H9 (cell line): ENCODE measurements at regions not wholly inside any gene's neighbourhood (a gene's known extent, or its start where the extent isn't known, plus 50 kb on each side); places are given as distances from the start of the nearest gene placed in this dataset.
"Not testable (repeated sequence)": the region's sequence is repeated elsewhere in the genome, so short reads cannot be mapped to it uniquely, and the experiment has no call there.

Experiments used
- DNase-seq: peaks from one replicate; pipeline ENCODE4 v3.0.0-alpha.2; 2017
- H2AFZ ChIP-seq: one replicate; pipeline ENCODE4 v1.6.1; 2013; ENCODE audit warnings: mild to moderate bottlenecking, low read length, control low read depth, moderate library complexity
- H2AK5ac ChIP-seq: 2 replicates; pipeline ENCODE4 v1.6.1; 2013; ENCODE audit warnings: low read length, control low read depth, mixed read lengths; ENCODE audit not compliant: insufficient read length
- H2BK120ac ChIP-seq: one replicate; pipeline ENCODE4 v1.6.1; 2013; ENCODE audit warnings: low read depth, mild to moderate bottlenecking, low read length, control low read depth, inconsistent platforms; ENCODE audit not compliant: poor library complexity, severe bottlenecking
- H2BK12ac ChIP-seq: 2 replicates; pipeline ENCODE4 v1.6.1; 2013; ENCODE audit warnings: low read length, control low read depth, mixed read lengths, low read depth; ENCODE audit not compliant: insufficient read length
- H2BK15ac ChIP-seq: 2 replicates; pipeline ENCODE4 v1.6.1; 2013; ENCODE audit warnings: low read depth, low read length, control low read depth
- H2BK20ac ChIP-seq: one replicate; pipeline ENCODE4 v1.6.1; 2013; ENCODE audit warnings: low read depth, mild to moderate bottlenecking, low read length, control low read depth, inconsistent platforms; ENCODE audit not compliant: poor library complexity, severe bottlenecking
- H2BK5ac ChIP-seq: 2 replicates; pipeline ENCODE4 v1.6.1; 2013; ENCODE audit warnings: low read length, control low read depth, mixed read lengths; ENCODE audit not compliant: insufficient read length
- H3K14ac ChIP-seq: 2 replicates; pipeline ENCODE4 v1.6.1; 2013; ENCODE audit warnings: low read length, control low read depth; ENCODE audit not compliant: insufficient read depth
- H3K18ac ChIP-seq: 2 replicates; pipeline ENCODE4 v1.6.1; 2013; ENCODE audit warnings: low read depth, mild to moderate bottlenecking, mixed read lengths, low read length, control low read depth; ENCODE audit not compliant: insufficient read length
- H3K23ac ChIP-seq: 2 replicates; pipeline ENCODE4 v1.6.1; 2013; ENCODE audit warnings: low read length, control low read depth, mixed read lengths, low read depth; ENCODE audit not compliant: insufficient read length
- H3K23me2 ChIP-seq: 2 replicates; pipeline ENCODE4 v1.6.1; 2013; ENCODE audit warnings: low read depth, mild to moderate bottlenecking, mixed read lengths, low read length, control low read depth; ENCODE audit not compliant: insufficient read length, poor library complexity, severe bottlenecking
- H3K27ac ChIP-seq: 2 replicates; pipeline ENCODE4 v1.5.1; 2013; ENCODE audit warnings: low read length, control low read depth, mixed read lengths, low read depth; ENCODE audit not compliant: insufficient read length
- H3K27me3 ChIP-seq: 2 replicates; pipeline ENCODE4 v1.6.1; 2013; ENCODE audit warnings: low read length, control low read depth, inconsistent platforms; ENCODE audit not compliant: insufficient read depth
- H3K4ac ChIP-seq: 2 replicates; pipeline ENCODE4 v1.6.1; 2013; ENCODE audit warnings: low read depth, mild to moderate bottlenecking, control low read depth, inconsistent platforms, low read length, moderate library complexity
- H3K4me1 ChIP-seq: 2 replicates; pipeline ENCODE4 v1.6.1; 2013; ENCODE audit warnings: low read length, control low read depth, inconsistent platforms; ENCODE audit not compliant: insufficient read depth
- H3K4me2 ChIP-seq: 2 replicates; pipeline ENCODE4 v1.6.1; 2013; ENCODE audit warnings: low read length, control low read depth, mixed read lengths; ENCODE audit not compliant: insufficient read length, insufficient read depth
- H3K56ac ChIP-seq: 2 replicates; pipeline ENCODE4 v1.6.1; 2013; ENCODE audit warnings: low read depth, mild to moderate bottlenecking, mixed read lengths, low read length, control low read depth; ENCODE audit not compliant: insufficient read length
- H3K79me1 ChIP-seq: 2 replicates; pipeline ENCODE4 v1.6.1; 2013; ENCODE audit warnings: low read depth, mild to moderate bottlenecking, moderate library complexity, low read length, control low read depth, inconsistent platforms; ENCODE audit not compliant: insufficient read depth, poor library complexity, severe bottlenecking
- H3K79me2 ChIP-seq: 2 replicates; pipeline ENCODE4 v1.6.1; 2013; ENCODE audit warnings: low read length, control low read depth, inconsistent platforms; ENCODE audit not compliant: insufficient read depth
- H3K9ac ChIP-seq: 2 replicates; pipeline ENCODE4 v1.6.1; 2013; ENCODE audit warnings: low read length, control low read depth, mixed read lengths; ENCODE audit not compliant: insufficient read length; ENCODE audit errors: extremely low read depth
- H3K9me3 ChIP-seq: one replicate; pipeline ENCODE4 v1.6.1; 2013; ENCODE audit warnings: low read depth, low read length, inconsistent platforms; ENCODE audit not compliant: control insufficient read depth
- H3T11ph ChIP-seq: one replicate; pipeline ENCODE4 v1.6.1; 2013; ENCODE audit warnings: mild to moderate bottlenecking, low read length, control low read depth, inconsistent platforms
- H4K20me1 ChIP-seq: one replicate; pipeline ENCODE4 v1.6.1; 2013; ENCODE audit not compliant: control insufficient read depth, insufficient read length, insufficient read depth
- H4K5ac ChIP-seq: 2 replicates; pipeline ENCODE4 v1.6.1; 2013; ENCODE audit warnings: low read depth, mild to moderate bottlenecking, mixed read lengths, low read length, control low read depth; ENCODE audit not compliant: insufficient read length
- H4K8ac ChIP-seq: replicated peaks from 2 replicates; pipeline ENCODE4 v1.6.1; 2013; ENCODE audit warnings: low read length, control low read depth, mixed read lengths, low read depth; ENCODE audit not compliant: insufficient read length
- H4K91ac ChIP-seq: 2 replicates; pipeline ENCODE4 v1.6.1; 2013; ENCODE audit warnings: low read depth, mild to moderate bottlenecking, moderate library complexity, mixed read lengths, low read length, control low read depth; ENCODE audit not compliant: insufficient read length
- H3K27ac Mint-ChIP-seq, 3 experiments: 2 replicates in 2 of 3; 3 replicates in 1 of 3; pipeline ENCODE4 v1.8.0; 2020 to 2021; ENCODE audit warnings: mixed read lengths in 3 of 3, mild to moderate bottlenecking in 1 of 3, moderate library complexity in 1 of 3
- H3K27me3 Mint-ChIP-seq: 2 replicates; pipeline ENCODE4 v1.8.0; 2021; ENCODE audit warnings: low read depth, mild to moderate bottlenecking, moderate library complexity, mixed read lengths
- H3K36me3 Mint-ChIP-seq, 3 experiments: 2 replicates in 2 of 3; 3 replicates in 1 of 3; pipeline ENCODE4 v1.8.0; 2020 to 2021; ENCODE audit warnings: low read depth in 3 of 3, mixed read lengths in 3 of 3; ENCODE audit not compliant: insufficient read depth in 1 of 3
- H3K4me1 Mint-ChIP-seq, 2 experiments: 2 replicates each; pipeline ENCODE4 v1.8.0; 2020; ENCODE audit warnings: mixed read lengths in 2 of 2
- H3K4me3 Mint-ChIP-seq, 2 experiments: 2 replicates in 1 of 2; 3 replicates in 1 of 2; pipeline ENCODE4 v1.8.0; 2020 to 2021; ENCODE audit warnings: mild to moderate bottlenecking in 2 of 2, mixed read lengths in 2 of 2, moderate library complexity in 1 of 2
- H3K9me3 Mint-ChIP-seq, 2 experiments: 2 replicates in 1 of 2; 3 replicates in 1 of 2; pipeline ENCODE4 v1.8.0; 2020; ENCODE audit warnings: mild to moderate bottlenecking in 2 of 2, mixed read lengths in 2 of 2, moderate library complexity in 1 of 2
- WGBS: extraction: QIAGEN DNeasy Blood & Tissue Kit; methylation state at CpG from one replicate; pipeline ENCODE4 v1.1.7; 2013; ENCODE audit warnings: missing lambda C conversion rate, low lambda C conversion rate, mixed read lengths; ENCODE audit not compliant: insufficient read length; ENCODE audit errors: extremely low coverage; 5-methylcytosine and 5-hydroxymethylcytosine counted together
- TF ChIP-seq, protein P1 (sequence below): fragments of 200-600 bp; sonication (generic); conservative IDR thresholded peaks from 3 replicates; pipeline ENCODE4 v1.8.0; 2021; ENCODE audit warnings: antibody characterized with exemption, mild to moderate bottlenecking

DNA sequence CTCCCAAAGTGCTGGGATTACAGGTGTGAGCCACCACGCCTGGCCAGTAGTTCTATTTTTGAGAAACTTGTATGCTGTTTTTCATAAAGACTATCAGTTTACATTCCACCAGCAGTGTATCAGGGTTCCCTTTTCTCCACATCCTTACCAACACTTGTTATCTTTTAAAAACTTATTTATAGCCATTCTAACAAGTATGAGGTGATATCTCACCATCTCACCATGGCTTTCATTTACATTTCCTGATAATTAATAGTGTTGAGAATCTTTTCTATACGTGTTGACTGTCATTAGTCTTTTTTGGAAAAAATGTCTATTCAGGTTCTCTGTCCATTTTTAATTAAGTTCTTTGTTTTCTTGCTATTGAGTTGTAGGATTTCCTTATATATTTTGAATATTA is 416.1 kb downstream of the NEBL start:
- no peaks in the 10 kb centered on the region for H3K4me1 ChIP-seq
- no peak overlapping the region for H4K5ac ChIP-seq
- H3K9me3 ChIP-seq, result no peaks in the 10 kb centered on the region
- no CpG with 5 or more reads among the region's 2 CpGs for WGBS
- H2BK20ac ChIP-seq, result no peak overlapping the region
- no peak overlapping the region for H2AK5ac ChIP-seq
- peaks cover 7 to 21% (median 8%) of the 10 kb centered on the region in 3 experiments for H3K36me3 Mint-ChIP-seq
- no peak overlapping the region for H3K4me2 ChIP-seq
- no peak for DNase-seq
- no peaks in the 10 kb centered on the region for H3K4me1 Mint-ChIP-seq
- no peak overlapping the region for H3K14ac ChIP-seq
- H3K79me1 ChIP-seq, result no peaks in the 10 kb centered on the region
- H3K4ac ChIP-seq, result no peak overlapping the region
- H3K23me2 ChIP-seq, result no peaks in the 10 kb centered on the region
- no peak overlapping the region for H3K18ac ChIP-seq
- H2BK15ac ChIP-seq, result no peak overlapping the region
- H3K4me3 Mint-ChIP-seq, result no peak overlapping the region
- no peak overlapping the region for H3K56ac ChIP-seq
- no peaks in the 10 kb centered on the region; the same call in 1 of the 2 replicates for H3K79me2 ChIP-seq
- no peak overlapping the region for H2BK12ac ChIP-seq
- no peak overlapping the region for H3K9ac ChIP-seq
- H4K91ac ChIP-seq, result no peak overlapping the region
- peaks cover 9% of the 10 kb centered on the region in 2 experiments; a peak in 4 of 5 replicates for H3K9me3 Mint-ChIP-seq
- H2AFZ ChIP-seq, result no peak overlapping the region
- TF ChIP-seq, protein P1, sequence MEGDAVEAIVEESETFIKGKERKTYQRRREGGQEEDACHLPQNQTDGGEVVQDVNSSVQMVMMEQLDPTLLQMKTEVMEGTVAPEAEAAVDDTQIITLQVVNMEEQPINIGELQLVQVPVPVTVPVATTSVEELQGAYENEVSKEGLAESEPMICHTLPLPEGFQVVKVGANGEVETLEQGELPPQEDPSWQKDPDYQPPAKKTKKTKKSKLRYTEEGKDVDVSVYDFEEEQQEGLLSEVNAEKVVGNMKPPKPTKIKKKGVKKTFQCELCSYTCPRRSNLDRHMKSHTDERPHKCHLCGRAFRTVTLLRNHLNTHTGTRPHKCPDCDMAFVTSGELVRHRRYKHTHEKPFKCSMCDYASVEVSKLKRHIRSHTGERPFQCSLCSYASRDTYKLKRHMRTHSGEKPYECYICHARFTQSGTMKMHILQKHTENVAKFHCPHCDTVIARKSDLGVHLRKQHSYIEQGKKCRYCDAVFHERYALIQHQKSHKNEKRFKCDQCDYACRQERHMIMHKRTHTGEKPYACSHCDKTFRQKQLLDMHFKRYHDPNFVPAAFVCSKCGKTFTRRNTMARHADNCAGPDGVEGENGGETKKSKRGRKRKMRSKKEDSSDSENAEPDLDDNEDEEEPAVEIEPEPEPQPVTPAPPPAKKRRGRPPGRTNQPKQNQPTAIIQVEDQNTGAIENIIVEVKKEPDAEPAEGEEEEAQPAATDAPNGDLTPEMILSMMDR, result no peak
- no peak overlapping the region for H3K27ac ChIP-seq
- H3K27me3 Mint-ChIP-seq, result no peaks in the 10 kb centered on the region; the same call in 1 of the 2 replicates
- H4K20me1 ChIP-seq, result no peaks in the 10 kb centered on the region
- H2BK120ac ChIP-seq, result no peak overlapping the region
- no peak overlapping the region for H4K8ac ChIP-seq
- no peak overlapping the region for H2BK5ac ChIP-seq
- no peak overlapping the region for H3T11ph ChIP-seq
- H3K27me3 ChIP-seq, result no peaks in the 10 kb centered on the region
- H3K23ac ChIP-seq, result no peak overlapping the region
- H3K27ac Mint-ChIP-seq, result no peak overlapping the region

DNA sequence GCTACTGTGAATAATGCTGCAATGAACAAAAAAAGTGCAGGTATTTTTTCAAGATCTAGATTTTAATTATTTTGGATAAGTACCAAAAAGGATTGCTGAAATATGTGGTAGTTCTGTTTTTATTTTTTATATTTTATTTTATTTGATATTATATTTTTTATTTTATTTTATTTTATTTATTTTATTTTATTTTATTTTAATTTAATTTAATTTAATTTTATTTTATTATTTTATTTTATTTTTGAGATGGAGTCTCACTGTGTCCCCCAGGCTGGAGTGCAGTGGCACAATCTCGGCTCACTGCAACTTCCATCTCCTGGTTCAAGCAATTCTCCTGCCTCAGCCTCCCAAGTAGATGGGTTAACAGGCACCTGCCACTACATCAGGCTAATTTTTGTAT is 416.5 kb downstream of the NEBL start:
- not testable (repeated sequence) for H3T11ph ChIP-seq, H4K5ac ChIP-seq, H4K91ac ChIP-seq, DNase-seq, H3K27me3 ChIP-seq, H3K9me3 Mint-ChIP-seq, H3K27ac Mint-ChIP-seq, H3K27me3 Mint-ChIP-seq, H2BK5ac ChIP-seq, H2AK5ac ChIP-seq, H3K27ac ChIP-seq, H3K4me2 ChIP-seq, H3K23me2 ChIP-seq, H3K79me1 ChIP-seq, H3K4me3 Mint-ChIP-seq, H3K79me2 ChIP-seq, H2BK12ac ChIP-seq, H4K8ac ChIP-seq, H3K9me3 ChIP-seq, H3K4ac ChIP-seq, H2BK15ac ChIP-seq, H3K9ac ChIP-seq, H3K23ac ChIP-seq, H3K4me1 ChIP-seq, H2BK120ac ChIP-seq, H3K18ac ChIP-seq, H2BK20ac ChIP-seq, H3K56ac ChIP-seq, H4K20me1 ChIP-seq, H3K4me1 Mint-ChIP-seq, H3K14ac ChIP-seq, H2AFZ ChIP-seq
- WGBS, result no CpG with 5 or more reads among the region's 1 CpG
- peaks cover 7 to 21% (median 8%) of the 10 kb centered on the region in 3 experiments for H3K36me3 Mint-ChIP-seq
